ENCODE measurements at regions not wholly inside any gene's neighbourhood (a gene's known extent, or its start where the extent isn't known, plus 50 kb on each side); places are given as distances from the start of the nearest gene placed in this dataset.

DNA sequence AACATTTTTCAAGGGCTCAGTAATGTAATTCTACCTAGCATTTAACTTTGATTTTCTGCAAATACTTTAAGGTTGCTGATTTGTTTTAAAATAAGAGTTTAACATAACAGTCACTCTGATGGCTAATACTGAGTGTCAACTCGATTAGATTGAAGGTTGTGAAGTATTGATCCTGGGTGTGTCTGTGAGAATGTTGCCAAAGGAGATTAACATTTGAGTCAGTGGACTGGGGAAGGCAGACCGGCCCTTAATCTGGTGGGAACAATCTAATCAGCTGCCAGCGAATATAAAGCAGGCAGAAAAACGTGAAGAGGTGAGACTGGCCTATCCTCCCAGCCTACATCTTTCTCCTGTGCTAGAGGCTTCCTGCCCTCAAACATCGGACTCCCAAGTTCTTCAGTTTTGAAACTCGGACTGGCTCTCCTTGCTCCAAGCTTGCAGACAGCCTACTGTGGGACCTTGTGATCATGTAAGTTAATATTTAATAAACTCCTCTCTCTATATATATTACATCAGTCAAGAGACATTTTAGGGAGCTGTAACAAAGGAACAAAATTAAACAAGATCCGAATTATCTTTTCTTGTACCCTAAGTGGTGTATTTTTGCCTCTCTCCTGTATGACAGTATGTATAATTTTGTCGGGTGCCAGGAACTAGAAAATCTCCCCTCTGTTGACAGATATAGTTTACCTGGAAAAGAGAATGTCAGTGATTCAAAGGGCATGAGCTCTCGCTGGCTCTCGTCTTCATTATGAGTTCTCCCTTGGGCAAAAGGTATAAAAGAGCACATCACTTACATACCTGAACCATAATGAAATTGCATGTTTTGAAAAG, 576.1 kb downstream of the LRRC70 start:
- Histone ChIP-seq H3K4me1 (no peaks in the 10 kb centered on the region), H3K9me3 (no peaks in the 10 kb centered on the region), H3K27ac (no peak overlapping the region), H3K36me3 (no peaks in the 10 kb centered on the region), H3K27me3 (no peaks in the 10 kb centered on the region), H3K4me3 (no peak overlapping the region)
- intact Hi-C loops (cut with DNase I) = no loop called here
- TF ChIP-seq, protein P1, sequence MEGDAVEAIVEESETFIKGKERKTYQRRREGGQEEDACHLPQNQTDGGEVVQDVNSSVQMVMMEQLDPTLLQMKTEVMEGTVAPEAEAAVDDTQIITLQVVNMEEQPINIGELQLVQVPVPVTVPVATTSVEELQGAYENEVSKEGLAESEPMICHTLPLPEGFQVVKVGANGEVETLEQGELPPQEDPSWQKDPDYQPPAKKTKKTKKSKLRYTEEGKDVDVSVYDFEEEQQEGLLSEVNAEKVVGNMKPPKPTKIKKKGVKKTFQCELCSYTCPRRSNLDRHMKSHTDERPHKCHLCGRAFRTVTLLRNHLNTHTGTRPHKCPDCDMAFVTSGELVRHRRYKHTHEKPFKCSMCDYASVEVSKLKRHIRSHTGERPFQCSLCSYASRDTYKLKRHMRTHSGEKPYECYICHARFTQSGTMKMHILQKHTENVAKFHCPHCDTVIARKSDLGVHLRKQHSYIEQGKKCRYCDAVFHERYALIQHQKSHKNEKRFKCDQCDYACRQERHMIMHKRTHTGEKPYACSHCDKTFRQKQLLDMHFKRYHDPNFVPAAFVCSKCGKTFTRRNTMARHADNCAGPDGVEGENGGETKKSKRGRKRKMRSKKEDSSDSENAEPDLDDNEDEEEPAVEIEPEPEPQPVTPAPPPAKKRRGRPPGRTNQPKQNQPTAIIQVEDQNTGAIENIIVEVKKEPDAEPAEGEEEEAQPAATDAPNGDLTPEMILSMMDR (IDR thresholded peaks at IDR 0.05) = no peak
- DNase-seq (ENCODE audit: low spot score in 2 of 2) = no peak

- no peaks in the 10 kb centered on the region for H3K4me1 ChIP-seq
- H3K4me3 ChIP-seq = no peak overlapping the region
- no peaks in the 10 kb centered on the region for H3K27me3 ChIP-seq
- H3K36me3 ChIP-seq = no peaks in the 10 kb centered on the region
- TF ChIP-seq, protein P1 (IDR thresholded peaks at IDR 0.05) = no peak
- H3K27ac ChIP-seq = no peak overlapping the region
- intact Hi-C loops (cut with DNase I) = no loop called here
- no peaks in the 10 kb centered on the region for H3K9me3 ChIP-seq
- DNase-seq (ENCODE audit: low spot score in 2 of 2) = no peak
Measured at GRCh38 chr5:63152871-63153270, 574.3 kb downstream of the LRRC70 start.

DNA sequence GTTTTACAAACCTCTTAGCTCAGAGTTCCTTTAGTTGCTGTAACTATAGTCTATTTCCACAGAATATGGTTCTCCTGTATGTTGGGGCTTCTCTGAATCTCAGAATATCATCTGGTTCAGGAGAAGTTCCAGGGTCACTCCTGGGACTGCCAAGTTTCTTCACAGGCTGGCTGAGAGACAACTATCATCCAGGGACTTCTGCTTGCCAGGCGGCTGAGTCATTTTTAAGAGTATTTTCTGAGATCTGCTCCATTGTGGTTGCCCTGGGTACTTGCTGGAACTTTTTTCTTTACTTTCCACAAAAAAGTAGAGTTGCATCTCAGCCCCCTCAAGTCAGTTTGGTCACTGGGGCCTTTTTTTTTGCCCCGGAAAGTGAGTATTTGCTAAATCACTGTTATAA, 566.5 kb downstream of the LRRC70 start:
- Histone ChIP-seq H3K27me3 (no peaks in the 10 kb centered on the region), H3K36me3 (no peaks in the 10 kb centered on the region), H3K27ac (no peak overlapping the region), H3K4me3 (no peak overlapping the region), H3K9me3 (no peaks in the 10 kb centered on the region), H3K4me1 (no peaks in the 10 kb centered on the region)
- TF ChIP-seq, protein P1 (IDR thresholded peaks at IDR 0.05) = no peak
- DNase-seq (ENCODE audit: low spot score in 2 of 2) = no peak
- intact Hi-C loops (cut with DNase I) = no loop called here

DNA sequence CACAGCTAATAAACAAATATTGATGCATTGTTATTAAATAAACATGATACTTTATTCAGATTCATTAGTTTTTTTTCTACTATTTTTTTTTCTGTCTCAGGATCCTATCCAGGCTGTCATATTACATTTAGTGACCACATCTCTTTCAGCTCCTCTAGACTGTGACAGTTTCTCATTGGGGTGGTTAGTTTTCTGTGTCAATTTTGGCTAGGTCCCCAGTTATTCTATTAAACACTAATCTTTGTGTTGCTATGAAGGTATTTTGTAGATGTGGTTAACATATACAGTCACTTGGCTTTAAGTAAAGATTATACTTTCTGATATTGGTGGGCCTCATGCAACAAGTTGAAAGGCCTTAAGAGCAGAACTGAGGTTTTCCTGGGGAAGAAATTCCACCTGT, 563.0 kb downstream of the LRRC70 start:
- intact Hi-C loops (cut with DNase I) = no loop called here
- Histone ChIP-seq H3K27me3 (no peaks in the 10 kb centered on the region), H3K9me3 (no peaks in the 10 kb centered on the region), H3K4me3 (no peak overlapping the region), H3K36me3 (no peaks in the 10 kb centered on the region), H3K4me1 (no peaks in the 10 kb centered on the region), H3K27ac (no peak overlapping the region)
- TF ChIP-seq, protein P1 (IDR thresholded peaks at IDR 0.05) = no peak
- DNase-seq (ENCODE audit: low spot score in 2 of 2) = no peak

DNA sequence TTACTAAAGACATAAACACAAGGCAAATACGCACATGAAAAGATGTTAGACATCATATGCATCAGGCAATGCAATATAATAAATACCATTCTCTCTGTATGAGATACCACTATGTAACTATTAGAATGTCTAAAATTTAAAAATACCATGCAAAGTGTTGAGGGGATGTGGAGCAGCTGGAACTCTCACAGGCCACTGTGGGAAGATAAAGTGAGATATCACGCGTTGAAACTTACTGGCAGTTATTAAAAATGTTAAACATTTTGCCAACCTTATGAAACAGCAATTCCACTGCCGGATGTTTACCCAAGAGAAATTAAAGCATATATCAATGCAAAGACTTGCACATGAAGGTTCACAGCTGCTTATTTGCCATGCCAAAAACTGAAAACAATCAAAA, 556.7 kb downstream of the LRRC70 start:
- Histone ChIP-seq H3K27ac (no peak overlapping the region), H3K27me3 (no peaks in the 10 kb centered on the region), H3K36me3 (no peaks in the 10 kb centered on the region), H3K9me3 (no peaks in the 10 kb centered on the region), H3K4me1 (no peaks in the 10 kb centered on the region), H3K4me3 (no peak overlapping the region)
- no peak for DNase-seq (ENCODE audit: low spot score in 2 of 2)
- intact Hi-C loops (cut with DNase I) = no loop called here
- TF ChIP-seq, protein P1 (IDR thresholded peaks at IDR 0.05) = no peak

Data from ascending aorta (tissue), 2 donors.